ENCODE measurements at regions not wholly inside any gene's neighbourhood (a gene's known extent, or its start where the extent isn't known, plus 50 kb on each side); places are given as distances from the start of the nearest gene placed in this dataset.
A peak's percentile ranks its signal among the peaks of the same experiment; 100 is the strongest.

- no peak overlapping the region; the same call in 1 of the 2 replicates for H2AFZ ChIP-seq (ENCODE audit: low read depth)
- no peaks in the 10 kb centered on the region for H3K9me2 ChIP-seq
- H4K20me1 ChIP-seq (ENCODE audit: insufficient read depth), result no peaks in the 10 kb centered on the region
- H3F3A ChIP-seq (replicated peaks; ENCODE audit: insufficient read depth), result peaks cover 29% of the 10 kb centered on the region
- CTCF ChIA-PET, result interaction anchor here (1.2 kb wide), 1 partner anchor 485 kb away, joined by 3 read pairs; no protein-coding TSS in a partner anchor
- H3K36me3 ChIP-seq (replicated peaks in 1 of 2; ENCODE audit: control insufficient read depth in 1 of 2, insufficient read depth in 2 of 2, low read length in 1 of 2), result no peaks in the 10 kb centered on the region
- peak overlapping the region in 1 of 2 experiments; percentile 90; a peak in 2 of 4 replicates for H3K27ac ChIP-seq (ENCODE audit: low read depth in 2 of 2, low read length in 1 of 2)
- H3K9ac ChIP-seq, result no peak overlapping the region
- H3K4me1 ChIP-seq (ENCODE audit: control insufficient read depth in 1 of 2, insufficient read depth in 2 of 2, low read depth in 1 of 2, low read length in 1 of 2), result peaks cover 0 to 5% of the 10 kb centered on the region in 2 experiments
- POLR2A ChIA-PET, result no interaction called here
- peak overlapping the region; percentile 35; the same call in 1 of the 2 replicates for H3K4me2 ChIP-seq
- no peaks in the 10 kb centered on the region; the same call in 1 of the 2 replicates for H3K27me3 ChIP-seq (ENCODE audit: insufficient read depth)
- H3K4me3 ChIP-seq (ENCODE audit: low read depth in 2 of 2, low read length in 1 of 2), result no peak overlapping the region
- 32% methylated on average over 10 of the region's 10 CpGs for WGBS (ENCODE audit: low lambda C conversion rate)
- H3K79me2 ChIP-seq (ENCODE audit: insufficient read depth), result no peaks in the 10 kb centered on the region
- H3K9me3 ChIP-seq, result no peaks in the 10 kb centered on the region
- no peak for DNase-seq
- TF ChIP-seq RAD21 (IDR thresholded peaks at IDR 0.05; ENCODE audit: low read length), result no peak
- TF ChIP-seq CHD2 (IDR thresholded peaks at IDR 0.05; ENCODE audit: low read length, partially characterized antibody), result no peak
- TF ChIP-seq GABPA (IDR thresholded peaks at IDR 0.05; ENCODE audit: low read depth), result no peak
- TF ChIP-seq JUND (IDR thresholded peaks at IDR 0.05), result no peak
- TF ChIP-seq RFX5 (IDR thresholded peaks at IDR 0.05; ENCODE audit: low read length), result no peak
- no peak for TF ChIP-seq ELF1 (IDR thresholded peaks at IDR 0.05)
- TF ChIP-seq MXI1 (IDR thresholded peaks at IDR 0.05; ENCODE audit: low read depth, low read length), result no peak
- TF ChIP-seq FOXM1 (IDR thresholded peaks at IDR 0.05; ENCODE audit: low read depth), result no peak
- no peak for TF ChIP-seq RCOR1 (IDR thresholded peaks at IDR 0.05; ENCODE audit: low read length)
- no peak for TF ChIP-seq EP300 (IDR thresholded peaks at IDR 0.05; ENCODE audit: borderline replicate concordance in 1 of 2, low read depth in 1 of 2, low read length in 1 of 2)
- TF ChIP-seq FOSL2 (IDR thresholded peaks at IDR 0.05; ENCODE audit: borderline replicate concordance, low read depth), result no peak
- no peak for TF ChIP-seq IRF3 (IDR thresholded peaks at IDR 0.05; ENCODE audit: low read depth, low read length)
- TF ChIP-seq, protein P1, sequence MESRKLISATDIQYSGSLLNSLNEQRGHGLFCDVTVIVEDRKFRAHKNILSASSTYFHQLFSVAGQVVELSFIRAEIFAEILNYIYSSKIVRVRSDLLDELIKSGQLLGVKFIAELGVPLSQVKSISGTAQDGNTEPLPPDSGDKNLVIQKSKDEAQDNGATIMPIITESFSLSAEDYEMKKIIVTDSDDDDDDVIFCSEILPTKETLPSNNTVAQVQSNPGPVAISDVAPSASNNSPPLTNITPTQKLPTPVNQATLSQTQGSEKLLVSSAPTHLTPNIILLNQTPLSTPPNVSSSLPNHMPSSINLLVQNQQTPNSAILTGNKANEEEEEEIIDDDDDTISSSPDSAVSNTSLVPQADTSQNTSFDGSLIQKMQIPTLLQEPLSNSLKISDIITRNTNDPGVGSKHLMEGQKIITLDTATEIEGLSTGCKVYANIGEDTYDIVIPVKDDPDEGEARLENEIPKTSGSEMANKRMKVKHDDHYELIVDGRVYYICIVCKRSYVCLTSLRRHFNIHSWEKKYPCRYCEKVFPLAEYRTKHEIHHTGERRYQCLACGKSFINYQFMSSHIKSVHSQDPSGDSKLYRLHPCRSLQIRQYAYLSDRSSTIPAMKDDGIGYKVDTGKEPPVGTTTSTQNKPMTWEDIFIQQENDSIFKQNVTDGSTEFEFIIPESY (IDR thresholded peaks at IDR 0.05; ENCODE audit: borderline replicate concordance, low read depth), result no peak
- TF ChIP-seq, protein P2, sequence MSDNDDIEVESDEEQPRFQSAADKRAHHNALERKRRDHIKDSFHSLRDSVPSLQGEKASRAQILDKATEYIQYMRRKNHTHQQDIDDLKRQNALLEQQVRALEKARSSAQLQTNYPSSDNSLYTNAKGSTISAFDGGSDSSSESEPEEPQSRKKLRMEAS (IDR thresholded peaks at IDR 0.05; ENCODE audit: low read depth), result no peak
- TF ChIP-seq TCF12 (IDR thresholded peaks at IDR 0.05), result no peak
- TF ChIP-seq CTCF (IDR thresholded peaks at IDR 0.05), result no peak
- no peak for TF ChIP-seq MEF2A (IDR thresholded peaks at IDR 0.05; ENCODE audit: borderline replicate concordance, low read depth)
- TF ChIP-seq, protein P3, sequence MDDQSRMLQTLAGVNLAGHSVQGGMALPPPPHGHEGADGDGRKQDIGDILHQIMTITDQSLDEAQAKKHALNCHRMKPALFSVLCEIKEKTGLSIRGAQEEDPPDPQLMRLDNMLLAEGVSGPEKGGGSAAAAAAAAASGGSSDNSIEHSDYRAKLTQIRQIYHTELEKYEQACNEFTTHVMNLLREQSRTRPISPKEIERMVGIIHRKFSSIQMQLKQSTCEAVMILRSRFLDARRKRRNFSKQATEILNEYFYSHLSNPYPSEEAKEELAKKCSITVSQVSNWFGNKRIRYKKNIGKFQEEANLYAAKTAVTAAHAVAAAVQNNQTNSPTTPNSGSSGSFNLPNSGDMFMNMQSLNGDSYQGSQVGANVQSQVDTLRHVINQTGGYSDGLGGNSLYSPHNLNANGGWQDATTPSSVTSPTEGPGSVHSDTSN (IDR thresholded peaks at IDR 0.05), result no peak
- TF ChIP-seq NRF1 (IDR thresholded peaks at IDR 0.05; ENCODE audit: low read depth, low read length), result no peak
These were observed 88.7 kb downstream of the LLPH start for GRCh38 chr12:66041651-66042363.
